ENCODE measurements at regions not wholly inside any gene's neighbourhood (a gene's known extent, or its start where the extent isn't known, plus 50 kb on each side); places are given as distances from the start of the nearest gene placed in this dataset.
A peak's percentile ranks its signal among the peaks of the same experiment; 100 is the strongest.

- in situ Hi-C loops (cut with HindIII; ENCODE audit: low sequenced_read_pairs), result no loop called here
- no peak overlapping the region for H3K4me3 ChIP-seq (ENCODE audit: low read depth, low read length)
- no peak for DNase-seq (ENCODE audit: low read depth, low spot score)
- TF ChIP-seq, protein P1, sequence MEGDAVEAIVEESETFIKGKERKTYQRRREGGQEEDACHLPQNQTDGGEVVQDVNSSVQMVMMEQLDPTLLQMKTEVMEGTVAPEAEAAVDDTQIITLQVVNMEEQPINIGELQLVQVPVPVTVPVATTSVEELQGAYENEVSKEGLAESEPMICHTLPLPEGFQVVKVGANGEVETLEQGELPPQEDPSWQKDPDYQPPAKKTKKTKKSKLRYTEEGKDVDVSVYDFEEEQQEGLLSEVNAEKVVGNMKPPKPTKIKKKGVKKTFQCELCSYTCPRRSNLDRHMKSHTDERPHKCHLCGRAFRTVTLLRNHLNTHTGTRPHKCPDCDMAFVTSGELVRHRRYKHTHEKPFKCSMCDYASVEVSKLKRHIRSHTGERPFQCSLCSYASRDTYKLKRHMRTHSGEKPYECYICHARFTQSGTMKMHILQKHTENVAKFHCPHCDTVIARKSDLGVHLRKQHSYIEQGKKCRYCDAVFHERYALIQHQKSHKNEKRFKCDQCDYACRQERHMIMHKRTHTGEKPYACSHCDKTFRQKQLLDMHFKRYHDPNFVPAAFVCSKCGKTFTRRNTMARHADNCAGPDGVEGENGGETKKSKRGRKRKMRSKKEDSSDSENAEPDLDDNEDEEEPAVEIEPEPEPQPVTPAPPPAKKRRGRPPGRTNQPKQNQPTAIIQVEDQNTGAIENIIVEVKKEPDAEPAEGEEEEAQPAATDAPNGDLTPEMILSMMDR (IDR thresholded peaks at IDR 0.05; ENCODE audit: low read depth, low read length), result no peak
Measured at GRCh38 chr2:241957276-241957675, 87.7 kb downstream of the RTP5 start.

- DNase-seq (ENCODE audit: low read depth, low spot score), result no peak
- in situ Hi-C loops (cut with HindIII; ENCODE audit: low sequenced_read_pairs), result no loop called here
- H3K4me3 ChIP-seq (ENCODE audit: low read depth, low read length), result no peak overlapping the region
- TF ChIP-seq, protein P1 (IDR thresholded peaks at IDR 0.05; ENCODE audit: low read depth, low read length), result no peak
Measured at GRCh38 chr2:241958818-241959545, 89.5 kb downstream of the RTP5 start.

DNA sequence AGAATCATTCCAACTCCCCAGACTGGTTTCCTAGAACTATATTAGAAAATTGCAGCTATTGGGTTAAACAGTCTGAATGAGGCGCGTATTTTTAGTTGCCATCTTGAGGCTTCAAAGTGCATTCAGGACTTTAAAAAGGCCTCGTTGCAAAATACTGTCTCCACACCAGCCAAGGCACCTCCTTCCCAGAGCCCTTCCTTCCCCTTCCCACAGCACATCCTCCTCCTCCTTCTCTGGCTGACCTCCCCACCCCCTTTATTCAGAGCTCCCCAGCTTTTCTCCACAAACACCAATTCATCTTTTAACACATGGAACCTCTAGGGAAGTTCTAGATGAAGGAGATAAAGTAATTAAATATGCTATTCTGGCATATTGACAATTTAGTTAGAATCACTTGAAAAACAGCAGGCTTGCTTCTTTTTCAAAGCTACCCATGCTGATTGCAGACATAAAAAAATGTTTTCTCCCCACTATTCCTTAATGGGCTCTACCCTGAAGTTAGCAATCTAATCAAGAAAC is 90.3 kb downstream of the RTP5 start:
- no peak overlapping the region for H3K4me3 ChIP-seq (ENCODE audit: low read depth, low read length)
- in situ Hi-C loops (cut with HindIII; ENCODE audit: low sequenced_read_pairs), result no loop called here
- TF ChIP-seq, protein P1 (IDR thresholded peaks at IDR 0.05; ENCODE audit: low read depth, low read length), result no peak
- DNase-seq (ENCODE audit: low read depth, low spot score), result no peak

DNA sequence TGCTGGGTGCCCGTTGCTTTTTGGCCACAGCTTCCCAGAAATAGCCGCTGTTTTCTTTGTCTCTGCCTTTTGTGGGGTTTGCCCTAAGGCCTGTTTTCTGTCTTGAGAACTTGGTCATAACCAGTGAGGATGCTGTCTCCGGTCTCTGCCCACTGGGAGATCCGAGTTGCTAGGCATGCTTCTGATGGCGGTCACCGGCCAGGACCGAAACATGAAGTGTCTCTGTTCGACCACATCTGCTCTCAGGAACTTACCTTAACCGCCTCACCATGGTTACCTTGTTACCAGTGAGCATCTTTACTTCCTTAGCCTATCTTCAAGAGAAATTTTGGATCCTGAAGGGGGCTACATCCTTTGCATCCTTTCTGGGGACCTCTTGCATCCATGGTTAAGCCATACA is 91.9 kb downstream of the RTP5 start:
- DNase-seq (ENCODE audit: low read depth, low spot score), result no peak
- no peak overlapping the region for H3K4me3 ChIP-seq (ENCODE audit: low read depth, low read length)
- TF ChIP-seq, protein P1 (IDR thresholded peaks at IDR 0.05; ENCODE audit: low read depth, low read length), result no peak
- in situ Hi-C loops (cut with HindIII; ENCODE audit: low sequenced_read_pairs), result no loop called here

DNA sequence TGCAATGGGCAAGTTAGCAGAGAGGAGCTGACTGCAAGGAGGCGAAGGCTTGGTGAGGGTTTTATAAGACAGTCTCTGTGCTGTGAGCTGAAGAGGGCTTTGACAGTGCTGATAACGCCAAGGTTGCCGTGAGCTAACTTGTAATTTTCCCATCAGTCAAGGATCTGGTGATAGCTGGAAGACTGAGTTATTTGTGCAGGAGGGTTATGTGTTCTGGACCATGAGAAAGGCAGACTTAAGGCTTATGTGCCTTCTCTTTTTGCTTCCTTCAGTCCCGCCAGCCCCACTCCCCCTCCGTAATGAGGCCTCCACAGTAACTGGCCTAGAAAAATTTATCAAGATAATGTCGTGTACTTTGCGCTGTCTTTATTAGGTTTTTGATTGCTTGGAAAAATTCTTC is 94.6 kb downstream of the RTP5 start:
- in situ Hi-C loops (cut with HindIII; ENCODE audit: low sequenced_read_pairs), result no loop called here
- no peak for DNase-seq (ENCODE audit: low read depth, low spot score)
- TF ChIP-seq, protein P1 (IDR thresholded peaks at IDR 0.05; ENCODE audit: low read depth, low read length), result no peak
- no peak overlapping the region for H3K4me3 ChIP-seq (ENCODE audit: low read depth, low read length)

- TF ChIP-seq, protein P1 (IDR thresholded peaks at IDR 0.05; ENCODE audit: low read depth, low read length), result no peak
- H3K4me3 ChIP-seq (ENCODE audit: low read depth, low read length), result no peak overlapping the region
- in situ Hi-C loops (cut with HindIII; ENCODE audit: low sequenced_read_pairs), result no loop called here
- DNase-seq (ENCODE audit: low read depth, low spot score), result peak; percentile 98
Measured at GRCh38 chr2:241965931-241966412, 96.4 kb downstream of the RTP5 start.
